Testis (tissue), 2 donors: ENCODE measurements at regions not wholly inside any gene's neighbourhood (a gene's known extent, or its start where the extent isn't known, plus 50 kb on each side); places are given as distances from the start of the nearest gene placed in this dataset.

ENCODE experiments used
- DNase-seq: peaks from one replicate; pipeline ENCODE4 v3.0.0-alpha.2; 2019
- H3K27ac ChIP-seq, 2 donors: fragments of 200-600 bp; sonication (generic); one replicate each; pipeline ENCODE4 v1.5.1; 2019
- H3K27me3 ChIP-seq: fragments of 200-600 bp; sonication (generic); one replicate; pipeline ENCODE4 v1.5.1; 2019
- H3K36me3 ChIP-seq: fragments of 200-600 bp; sonication (generic); one replicate; pipeline ENCODE4 v1.5.1; 2017; ENCODE audit warnings: low read depth; ENCODE audit errors: missing control alignments
- H3K4me1 ChIP-seq: fragments of 200-600 bp; sonication (generic); one replicate; pipeline ENCODE4 v1.5.1; 2019
- H3K4me3 ChIP-seq, 2 donors: fragments of 200-600 bp; sonication (generic); one replicate each; pipeline ENCODE4 v1.5.1; 2017 to 2019
- H3K9me3 ChIP-seq: fragments of 200-600 bp; sonication (generic); one replicate; pipeline ENCODE4 v1.5.1; 2017
- CTCF ChIP-seq, 3 experiments: fragments of 450-650 bp in 2 of 3; fragments of 200-600 bp in 1 of 3; sonication (generic) in 1 of 3; IDR thresholded peaks; one replicate each; pipeline ENCODE4 v1.5.1; 2016 to 2019; ENCODE audit warnings: antibody characterized with exemption in 3 of 3, mild to moderate bottlenecking in 2 of 3, moderate library complexity in 1 of 3
- POLR2A ChIP-seq: fragments of 450-650 bp; IDR thresholded peaks from one replicate; pipeline ENCODE4 v1.6.1; 2017; ENCODE audit warnings: antibody characterized with exemption, mild to moderate bottlenecking, moderate library complexity
- WGBS, 2 donors: methylation state at CpG; one replicate each; pipeline ENCODE4 v1.1.5; 2018; 5-methylcytosine and 5-hydroxymethylcytosine counted together
- intact Hi-C: fragments of 100-400 bp; cut with DNase I; formaldehyde crosslinking; loops from one replicate; pipeline ENCODE4 v1.15.1; 2023; ENCODE audit warnings: low total_unique reads

DNA sequence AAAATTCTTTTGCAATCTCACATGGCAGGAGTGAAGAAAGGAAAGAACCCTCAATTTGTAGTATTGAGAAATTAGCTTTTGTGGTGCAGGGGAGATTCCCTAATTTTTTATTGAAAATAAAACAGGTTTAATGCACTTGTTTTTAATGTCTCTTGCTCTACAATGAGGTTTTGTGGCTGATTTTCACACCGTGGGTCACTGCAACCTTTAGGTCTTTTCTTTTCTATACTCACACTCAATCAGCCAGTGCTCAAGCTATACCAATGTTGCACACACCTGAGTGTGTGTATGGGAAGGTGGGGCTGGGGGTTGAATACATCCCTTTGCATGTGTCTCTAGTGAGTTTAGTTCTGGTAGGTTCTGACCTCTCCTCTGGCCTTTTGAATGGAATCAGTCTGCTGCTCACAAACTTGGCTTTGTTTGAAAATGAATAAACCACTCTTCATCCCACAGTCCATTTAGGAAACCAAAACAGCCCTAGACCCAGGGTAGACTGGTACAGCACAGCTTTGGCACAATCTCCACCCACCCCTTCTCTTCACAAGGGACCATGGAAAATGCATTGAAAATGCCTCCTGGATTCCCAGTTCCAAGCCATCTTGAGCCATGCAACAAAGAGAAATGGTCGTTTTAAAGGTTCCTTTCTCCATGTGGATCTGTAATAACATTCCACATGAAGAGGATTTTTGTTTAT, 411.5 kb downstream of the SFMBT2 start:
- Histone ChIP-seq H3K9me3 (no peaks in the 10 kb centered on the region), H3K36me3 (no peaks in the 10 kb centered on the region), H3K27me3 (no peaks in the 10 kb centered on the region), H3K4me1 (no peaks in the 10 kb centered on the region), H3K27ac (no peak overlapping the region), H3K4me3 (no peak overlapping the region)
- intact Hi-C loops = no loop called here
- DNase-seq = no peak
- TF ChIP-seq CTCF (IDR thresholded peaks at IDR 0.05) = no peak
- TF ChIP-seq POLR2A = no peak
- 79 to 91% methylated on average over 2 of the region's 2 CpGs for WGBS, 2 donors

DNA sequence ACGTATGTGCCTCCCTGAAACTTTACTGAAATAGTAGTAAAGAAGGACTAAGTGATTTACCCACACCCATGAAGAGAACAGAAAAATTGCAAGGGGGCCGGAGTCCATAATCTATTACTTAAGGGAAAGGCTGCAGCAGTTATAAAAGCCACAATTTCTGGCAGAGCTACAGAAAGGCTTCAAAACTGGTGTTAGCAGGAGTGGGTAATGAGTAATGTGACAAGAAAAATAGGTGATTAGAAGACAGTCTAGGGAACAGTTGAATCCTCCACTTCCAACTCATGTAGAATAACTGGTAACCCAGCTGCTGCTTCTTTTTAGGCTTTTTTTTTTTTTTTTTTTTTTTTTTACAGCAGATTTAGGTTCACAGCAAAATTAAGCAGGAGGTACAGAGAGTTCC, 413.3 kb downstream of the SFMBT2 start:
- DNase-seq = no peak
- WGBS, 2 donors = 70 to 92% methylated on average over 2 of the region's 2 CpGs
- Histone ChIP-seq H3K27me3 (no peaks in the 10 kb centered on the region), H3K9me3 (no peaks in the 10 kb centered on the region), H3K4me1 (no peaks in the 10 kb centered on the region), H3K36me3 (no peaks in the 10 kb centered on the region), H3K27ac (no peak overlapping the region), H3K4me3 (no peak overlapping the region)
- no peak for TF ChIP-seq CTCF (IDR thresholded peaks at IDR 0.05)
- intact Hi-C loops = no loop called here

DNA sequence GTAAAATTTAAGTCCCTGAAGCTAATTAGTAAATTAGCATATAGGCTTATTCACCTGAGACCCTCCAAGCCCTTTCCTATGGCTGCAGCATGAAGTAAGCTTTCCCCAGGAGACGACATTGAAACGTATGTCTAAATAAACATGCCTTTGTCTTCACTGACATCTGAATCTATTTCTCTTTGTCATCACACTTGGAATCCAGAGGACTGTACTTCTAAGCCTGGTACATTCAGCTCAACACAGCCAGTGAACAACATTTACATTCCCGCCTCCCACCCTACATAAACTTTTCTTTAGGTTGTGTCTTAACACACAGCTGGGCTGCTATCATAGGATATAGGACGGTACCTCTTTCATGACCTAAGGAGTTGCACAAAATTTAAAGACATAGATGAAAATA, 414.4 kb downstream of the SFMBT2 start:
- TF ChIP-seq POLR2A = no peak
- TF ChIP-seq CTCF (IDR thresholded peaks at IDR 0.05) = no peak
- no peak for DNase-seq
- Histone ChIP-seq H3K36me3 (no peaks in the 10 kb centered on the region), H3K4me1 (no peaks in the 10 kb centered on the region), H3K27ac (no peak overlapping the region), H3K27me3 (no peaks in the 10 kb centered on the region), H3K4me3 (no peak overlapping the region), H3K9me3 (no peaks in the 10 kb centered on the region)
- intact Hi-C loops = no loop called here
- WGBS, 2 donors = 59 to 81% methylated on average over 4 of the region's 4 CpGs

DNA sequence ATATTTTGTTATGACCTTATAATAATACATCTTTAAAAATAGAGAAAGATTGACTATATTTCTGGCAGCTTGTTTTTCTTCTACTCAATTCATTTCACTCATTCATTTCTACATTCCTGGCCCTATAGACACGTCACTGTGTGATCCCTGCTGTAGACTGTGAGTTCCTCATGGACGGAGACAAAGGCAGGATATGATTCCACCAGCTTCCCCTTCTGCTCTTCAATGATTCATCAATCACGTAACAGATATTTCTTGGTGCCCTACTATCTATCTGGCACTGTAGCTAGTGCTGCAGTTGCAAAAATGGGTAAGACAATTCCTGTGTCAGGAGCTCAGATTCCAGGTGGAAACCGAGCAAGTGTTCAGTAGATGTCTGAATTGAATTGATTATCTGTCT, 415.0 kb downstream of the SFMBT2 start:
- 79 to 81% methylated on average over 4 of the region's 4 CpGs for WGBS, 2 donors
- intact Hi-C loops = no loop called here
- no peak for DNase-seq

More for the DNA sequence above, 415.0 kb downstream of the SFMBT2 start:
- Histone ChIP-seq H3K27me3 (no peaks in the 10 kb centered on the region), H3K4me3 (no peak overlapping the region), H3K4me1 (no peaks in the 10 kb centered on the region), H3K36me3 (no peaks in the 10 kb centered on the region), H3K27ac (no peak overlapping the region), H3K9me3 (no peaks in the 10 kb centered on the region)
- no peak for TF ChIP-seq CTCF (IDR thresholded peaks at IDR 0.05)
- TF ChIP-seq POLR2A = no peak
